Epithelial cell of esophagus (primary cell): ENCODE measurements at regions not wholly inside any gene's neighbourhood (a gene's known extent, or its start where the extent isn't known, plus 50 kb on each side); places are given as distances from the start of the nearest gene placed in this dataset.

Source experiments
- DNase-seq: peaks from one replicate; pipeline ENCODE4 v3.0.0; 2010; ENCODE audit warnings: low read depth
- H3K4me3 ChIP-seq: 2 replicates; pipeline ENCODE4 v1.5.1; 2011; ENCODE audit warnings: mild to moderate bottlenecking, low read length, control low read depth
- TF ChIP-seq, protein P1 (sequence below): IDR thresholded peaks from 2 replicates; pipeline ENCODE4 v1.5.1; 2011; ENCODE audit warnings: low read depth, mild to moderate bottlenecking, low read length, control low read depth, inconsistent platforms; ENCODE audit not compliant: insufficient read depth; ENCODE audit errors: missing control alignments

DNA sequence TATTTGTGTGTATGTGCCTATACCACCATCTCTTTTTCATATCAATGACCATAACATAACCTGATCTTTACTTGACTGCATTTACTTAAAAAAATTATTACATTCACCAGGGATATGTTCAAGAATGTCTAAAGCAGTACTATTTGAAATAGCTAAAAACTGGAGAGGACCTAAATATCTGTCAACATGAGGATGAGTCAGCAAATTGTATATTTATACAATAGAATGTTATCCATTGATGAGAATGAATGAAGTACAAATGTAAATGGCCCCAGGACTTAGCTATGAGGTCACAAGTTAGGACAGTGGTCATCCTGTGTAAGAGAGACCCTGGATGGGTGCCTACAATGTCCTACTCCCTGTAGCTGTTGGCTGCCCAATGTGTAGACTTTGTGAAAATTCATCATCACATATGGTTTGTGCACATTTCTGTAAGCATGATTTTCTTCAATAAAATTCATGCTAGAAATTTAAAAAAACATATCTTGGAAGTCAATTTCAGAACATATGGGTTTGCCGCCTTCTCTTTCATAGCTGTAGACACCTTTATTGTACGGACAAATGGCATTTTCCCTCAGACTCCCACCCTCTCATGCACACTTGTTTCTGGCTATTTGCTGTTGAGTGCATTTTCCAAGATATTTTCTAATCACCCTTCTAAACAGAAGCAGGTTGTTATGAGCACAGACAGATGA lies 202.4 kb downstream of the CDH26 start:
- TF ChIP-seq, protein P1, sequence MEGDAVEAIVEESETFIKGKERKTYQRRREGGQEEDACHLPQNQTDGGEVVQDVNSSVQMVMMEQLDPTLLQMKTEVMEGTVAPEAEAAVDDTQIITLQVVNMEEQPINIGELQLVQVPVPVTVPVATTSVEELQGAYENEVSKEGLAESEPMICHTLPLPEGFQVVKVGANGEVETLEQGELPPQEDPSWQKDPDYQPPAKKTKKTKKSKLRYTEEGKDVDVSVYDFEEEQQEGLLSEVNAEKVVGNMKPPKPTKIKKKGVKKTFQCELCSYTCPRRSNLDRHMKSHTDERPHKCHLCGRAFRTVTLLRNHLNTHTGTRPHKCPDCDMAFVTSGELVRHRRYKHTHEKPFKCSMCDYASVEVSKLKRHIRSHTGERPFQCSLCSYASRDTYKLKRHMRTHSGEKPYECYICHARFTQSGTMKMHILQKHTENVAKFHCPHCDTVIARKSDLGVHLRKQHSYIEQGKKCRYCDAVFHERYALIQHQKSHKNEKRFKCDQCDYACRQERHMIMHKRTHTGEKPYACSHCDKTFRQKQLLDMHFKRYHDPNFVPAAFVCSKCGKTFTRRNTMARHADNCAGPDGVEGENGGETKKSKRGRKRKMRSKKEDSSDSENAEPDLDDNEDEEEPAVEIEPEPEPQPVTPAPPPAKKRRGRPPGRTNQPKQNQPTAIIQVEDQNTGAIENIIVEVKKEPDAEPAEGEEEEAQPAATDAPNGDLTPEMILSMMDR, result no peak
- H3K4me3 ChIP-seq, result no peak overlapping the region
- DNase-seq, result no peak

DNA sequence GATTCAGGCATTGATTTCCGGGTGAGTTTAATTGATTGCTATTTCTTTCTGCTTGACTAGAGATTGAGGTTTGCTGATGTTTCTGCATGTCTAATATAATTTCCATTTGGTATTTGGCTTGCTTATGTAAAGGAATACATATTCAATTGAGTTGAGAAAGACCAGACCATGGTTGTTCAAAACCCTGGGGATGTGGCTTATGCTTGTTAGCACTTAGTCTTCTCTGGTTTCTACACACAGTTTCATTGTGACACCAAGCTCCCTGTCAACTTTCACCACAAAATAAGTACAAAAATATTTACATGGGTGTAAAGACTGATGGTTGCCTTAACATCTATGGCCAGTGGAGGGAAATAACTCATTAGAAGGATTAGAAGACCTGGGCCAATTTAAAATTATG lies 209.6 kb downstream of the CDH26 start:
- DNase-seq, result no peak
- TF ChIP-seq, protein P1, result no peak
- H3K4me3 ChIP-seq, result no peak overlapping the region

DNA sequence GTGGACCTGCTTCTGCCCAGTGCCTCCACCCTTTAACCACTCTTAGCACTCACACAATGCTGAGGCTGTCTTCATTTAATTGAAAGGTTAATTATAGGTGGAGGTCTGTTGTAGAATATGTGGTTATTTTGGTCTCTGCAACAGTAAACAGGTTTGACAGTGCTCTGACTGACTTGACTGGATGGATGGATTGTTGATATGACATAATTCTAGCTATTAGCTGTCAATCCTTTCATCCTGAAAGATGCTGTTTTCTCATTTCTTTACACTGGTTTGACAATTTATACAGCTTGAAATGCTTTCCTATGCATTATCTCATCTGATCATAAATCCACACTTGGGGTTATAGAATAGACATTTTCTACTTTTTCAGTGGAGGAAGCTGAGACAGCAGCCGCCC lies 210.7 kb downstream of the CDH26 start:
- no peak overlapping the region for H3K4me3 ChIP-seq
- TF ChIP-seq, protein P1, result no peak
- DNase-seq, result no peak

DNA sequence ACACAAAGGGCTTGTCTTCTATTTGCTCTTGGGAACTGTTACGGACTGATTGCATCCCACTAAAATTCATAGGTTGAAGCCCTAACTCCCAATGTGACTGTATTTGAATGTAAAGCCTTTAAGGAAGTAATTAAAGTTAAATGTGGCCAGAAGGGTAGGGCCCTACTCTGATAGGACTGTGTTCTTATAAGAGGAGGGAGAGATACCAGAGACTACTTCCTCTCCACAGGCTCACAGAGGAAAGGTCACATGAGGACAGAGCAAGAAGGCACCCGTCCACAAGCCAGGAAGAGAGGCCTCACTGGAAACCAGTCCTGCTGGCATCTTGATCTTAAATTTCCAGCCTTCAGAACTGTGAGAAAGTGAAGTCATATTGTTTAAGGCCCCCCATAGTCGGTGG lies 211.9 kb downstream of the CDH26 start:
- H3K4me3 ChIP-seq, result no peak overlapping the region
- no peak for DNase-seq
- TF ChIP-seq, protein P1, result no peak

DNA sequence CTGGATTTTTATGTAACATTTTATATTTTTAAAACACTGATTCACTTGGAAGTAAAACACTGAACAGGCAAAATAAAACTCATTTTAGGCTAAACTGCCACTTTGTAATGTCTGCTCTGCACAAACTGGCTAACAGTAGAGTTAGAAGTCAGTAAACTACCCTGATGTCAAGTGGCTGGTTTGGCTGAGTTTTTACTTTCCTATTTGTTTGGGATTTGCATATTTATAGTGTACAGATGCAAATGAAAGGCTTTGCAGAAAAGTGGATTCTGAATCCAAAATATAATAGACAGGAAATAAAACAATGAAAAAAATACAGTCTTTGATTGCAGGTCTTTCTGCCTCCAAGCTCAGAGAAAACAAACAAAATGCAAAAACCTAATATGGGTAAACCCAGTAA lies 213.1 kb downstream of the CDH26 start:
- TF ChIP-seq, protein P1, result no peak
- no peak overlapping the region for H3K4me3 ChIP-seq
- no peak for DNase-seq

DNA sequence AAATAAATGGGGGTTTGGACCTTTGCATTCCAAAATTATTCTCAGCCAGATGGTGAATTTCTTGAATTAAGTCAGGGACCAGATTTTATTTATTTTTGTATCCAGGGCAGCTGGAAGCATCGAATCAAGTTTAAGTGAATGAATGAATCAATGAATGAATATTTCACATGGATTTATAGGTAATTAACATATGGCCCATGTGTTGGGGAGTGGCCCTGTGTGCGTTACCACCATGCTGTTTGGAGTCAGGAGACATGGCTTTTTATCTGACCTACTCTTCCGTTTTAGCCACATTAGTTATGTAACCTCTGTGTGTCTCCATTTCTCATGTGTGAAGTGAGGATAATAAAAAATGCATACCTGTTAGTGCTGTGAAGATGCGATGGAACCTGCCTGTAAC lies 213.5 kb downstream of the CDH26 start:
- H3K4me3 ChIP-seq, result no peak overlapping the region
- TF ChIP-seq, protein P1, result no peak
- DNase-seq, result no peak

DNA sequence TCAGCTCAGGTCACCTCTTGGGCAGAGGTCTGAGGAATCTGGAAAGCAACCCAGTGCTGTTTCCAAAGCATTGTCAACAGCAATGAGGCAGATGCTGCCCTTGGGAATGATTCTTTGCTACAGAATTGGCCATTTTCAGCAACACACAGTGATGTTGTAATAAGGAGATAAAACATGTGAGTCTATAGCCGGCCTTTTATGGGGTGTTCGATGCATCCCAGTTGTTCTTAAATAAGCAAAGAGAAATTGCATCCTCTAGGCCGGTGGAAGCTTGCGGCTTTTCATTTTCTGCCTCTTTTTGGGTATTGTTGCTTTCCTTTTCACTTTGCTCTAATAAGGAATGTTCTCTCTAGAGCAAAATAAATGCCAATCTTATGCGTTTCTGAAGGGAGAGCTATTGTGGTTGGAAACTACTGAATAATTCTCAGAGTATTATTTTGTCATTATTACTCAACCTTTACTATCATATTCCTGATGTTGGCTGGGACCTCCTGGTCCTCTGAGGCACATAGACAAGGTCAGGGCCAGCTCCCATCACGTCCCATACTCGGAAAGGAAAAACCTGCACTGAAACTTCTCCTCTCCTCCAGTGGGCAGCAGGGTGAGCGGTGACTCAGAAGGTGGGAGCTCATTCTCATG lies 214.2 kb downstream of the CDH26 start:
- DNase-seq, result no peak
- no peak overlapping the region for H3K4me3 ChIP-seq
- TF ChIP-seq, protein P1, result no peak
